NCI-H748 (cell line): ENCODE measurements at regions not wholly inside any gene's neighbourhood (a gene's known extent, or its start where the extent isn't known, plus 50 kb on each side); places are given as distances from the start of the nearest gene placed in this dataset.

ENCODE experiments used
- DNase-seq: peaks from one replicate; lab custom pipeline; 2025; ENCODE audit not compliant: unreplicated experiment; lab: John Stamatoyannopoulos, UW

DNA sequence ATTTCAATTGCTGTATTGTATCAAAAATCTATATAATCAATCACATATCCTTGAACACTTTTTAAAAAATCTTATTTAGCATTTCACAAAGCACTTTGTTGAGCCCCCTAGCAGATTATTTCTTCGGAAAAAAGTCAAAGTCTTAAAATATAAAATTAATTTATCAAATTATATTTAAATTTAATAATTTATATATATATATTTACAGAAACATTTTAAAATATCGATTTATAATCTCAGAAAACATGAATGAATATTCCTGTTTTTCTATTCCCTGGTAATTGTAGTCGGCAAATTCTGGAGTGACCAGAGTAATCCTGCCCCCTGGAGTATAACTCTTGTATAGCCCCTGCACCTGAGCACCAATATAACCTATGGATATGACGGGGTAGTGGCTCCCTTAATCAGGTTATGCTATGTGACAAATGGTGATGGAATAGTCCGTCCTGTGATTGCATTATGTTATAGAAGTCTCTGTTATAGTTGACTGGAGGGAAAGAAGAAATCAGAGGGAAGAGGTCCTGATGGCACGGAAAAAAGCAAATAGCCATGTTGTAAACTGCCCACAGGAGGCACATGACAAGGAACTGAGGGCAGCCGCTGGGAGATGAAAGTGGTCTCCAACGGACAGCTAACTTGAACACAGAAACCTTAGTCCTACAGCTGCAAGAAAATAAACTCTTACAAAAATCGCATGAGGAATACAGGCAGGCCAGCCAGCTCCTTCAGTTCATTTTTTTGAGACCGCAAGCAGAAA, 1092.3 kb downstream of the ARAP2 start:
- peak; percentile 56 for DNase-seq

DNA sequence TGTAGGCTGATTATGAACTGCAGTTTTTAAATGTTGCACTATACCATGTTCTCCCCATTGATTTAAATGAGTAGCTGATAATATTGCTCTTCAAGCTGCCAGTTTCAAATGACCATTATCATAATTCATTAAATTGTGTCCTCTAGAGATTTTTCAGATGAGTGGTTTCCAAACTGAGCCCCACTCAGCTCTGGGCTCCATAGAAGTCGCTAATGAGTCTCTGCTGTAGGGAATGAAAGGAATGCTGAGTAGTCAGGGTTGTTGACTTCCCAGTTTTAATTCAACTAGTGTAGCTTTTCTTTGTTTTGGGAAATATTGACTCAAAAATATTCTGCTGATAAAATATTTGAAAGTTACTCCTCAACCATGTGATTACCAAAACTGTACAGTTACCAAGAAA, 1081.1 kb downstream of the ARAP2 start:
- no peak for DNase-seq

DNA sequence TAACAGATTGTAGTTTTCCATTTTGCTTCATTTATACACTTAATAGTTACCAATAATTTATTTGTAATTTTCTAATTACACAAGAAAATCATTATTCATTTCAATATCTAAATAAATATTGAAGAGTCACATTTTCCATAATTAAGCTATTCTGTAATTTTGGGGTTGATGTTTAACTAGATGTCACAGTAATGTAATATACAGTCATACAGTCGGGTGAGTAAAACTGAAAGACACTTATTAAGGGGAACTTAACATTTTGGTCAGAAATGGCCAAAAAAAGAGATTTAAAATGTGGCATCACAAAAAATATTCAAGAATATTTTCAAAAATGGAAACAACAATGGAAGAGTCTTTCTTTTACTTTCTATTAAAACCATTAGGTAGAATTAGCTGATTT, 1080.3 kb downstream of the ARAP2 start:
- DNase-seq, result no peak

DNA sequence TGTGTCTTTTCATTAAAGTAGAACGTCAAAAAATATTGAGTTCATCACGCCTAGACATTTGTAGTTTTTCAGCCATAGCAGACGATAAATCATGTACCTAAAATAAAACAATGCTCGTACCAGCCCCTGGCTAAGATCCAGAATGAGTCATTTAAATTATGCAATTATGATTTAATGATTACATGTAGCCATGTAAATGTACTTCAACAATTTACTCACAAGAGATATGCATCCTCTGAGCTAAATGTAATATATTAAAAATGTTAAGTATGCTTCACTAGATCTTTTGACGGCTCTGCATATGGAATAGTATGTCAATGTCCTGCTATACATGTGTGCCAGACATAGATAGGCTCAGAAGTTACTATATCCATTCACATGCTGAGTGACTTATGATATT, 1077.8 kb downstream of the ARAP2 start:
- DNase-seq, result no peak

DNA sequence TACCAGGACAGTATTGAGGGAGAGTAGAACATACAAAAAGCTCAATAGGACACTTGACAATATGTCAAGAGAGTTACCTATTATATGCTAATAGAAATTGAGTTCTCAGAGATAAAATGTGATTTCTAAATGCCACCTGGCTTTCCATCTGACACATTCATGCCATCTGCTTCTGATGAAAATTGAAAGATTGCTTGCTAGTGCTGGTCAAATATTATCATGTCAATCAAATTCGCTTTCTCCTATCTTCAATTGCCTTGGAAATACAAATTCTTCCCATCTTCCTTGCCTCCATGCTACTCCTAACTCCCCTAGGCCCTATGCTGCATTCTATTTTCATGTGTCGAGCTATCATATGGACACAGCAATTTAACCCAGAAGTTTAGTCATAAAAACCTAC, 1076.9 kb downstream of the ARAP2 start:
- no peak for DNase-seq

DNA sequence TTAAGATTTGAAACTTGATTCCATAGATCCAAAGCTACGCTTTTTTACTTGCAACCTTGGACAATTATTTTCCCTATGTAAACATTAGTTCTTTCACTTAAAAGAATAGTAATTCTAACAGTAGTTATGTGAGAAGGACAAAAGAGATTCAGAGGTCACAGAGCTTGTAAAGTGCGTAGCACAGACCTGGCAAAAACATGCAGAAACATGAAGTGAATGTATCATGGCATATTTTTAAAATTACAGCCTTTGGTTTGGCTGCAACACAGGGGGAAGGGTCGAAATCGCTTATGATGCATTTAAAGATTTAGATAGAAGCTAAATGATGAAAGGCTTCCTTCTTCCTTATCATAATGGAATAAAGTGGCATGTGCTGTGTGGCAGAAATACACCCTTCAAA, 1068.8 kb downstream of the ARAP2 start:
- DNase-seq, result no peak

DNA sequence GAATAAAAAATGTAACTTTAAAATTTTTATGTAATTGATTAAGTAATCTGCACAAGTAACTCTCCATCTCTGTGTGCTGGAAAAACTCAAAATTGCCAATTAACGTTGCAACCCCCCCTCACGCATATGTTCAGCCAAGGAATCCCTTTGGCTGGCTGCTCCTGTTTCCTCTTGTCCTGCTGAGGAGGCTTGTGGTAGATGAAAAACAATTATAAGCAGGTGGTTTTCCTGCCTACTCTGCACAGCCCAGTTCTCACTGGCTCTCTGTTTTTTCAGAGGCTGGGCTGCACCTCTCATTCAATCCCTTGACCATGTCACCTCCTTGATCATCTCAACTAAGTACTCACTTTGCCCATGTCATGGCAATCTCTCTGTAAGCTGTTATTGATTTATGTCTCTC, 1068.4 kb downstream of the ARAP2 start:
- DNase-seq, result peak; percentile 26

DNA sequence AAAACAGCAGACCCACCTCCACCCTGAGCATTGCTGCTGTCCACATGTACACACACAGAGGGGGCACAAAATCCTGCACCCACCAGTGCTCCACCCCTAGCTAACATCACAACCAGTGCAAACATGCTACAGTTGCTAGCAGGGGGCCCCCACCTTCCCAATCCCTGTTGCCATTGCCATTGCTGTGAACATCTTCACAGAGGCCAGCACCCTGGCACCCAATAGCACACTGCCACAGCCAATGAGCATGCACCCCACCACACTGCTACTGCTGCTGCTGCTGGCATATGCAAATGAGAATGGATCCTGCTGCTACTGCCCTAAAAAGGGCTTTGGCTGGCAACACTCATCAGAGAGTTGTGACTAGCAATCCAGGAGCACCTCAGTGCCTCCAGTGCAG, 1061.9 kb downstream of the ARAP2 start:
- DNase-seq, result no peak

DNA sequence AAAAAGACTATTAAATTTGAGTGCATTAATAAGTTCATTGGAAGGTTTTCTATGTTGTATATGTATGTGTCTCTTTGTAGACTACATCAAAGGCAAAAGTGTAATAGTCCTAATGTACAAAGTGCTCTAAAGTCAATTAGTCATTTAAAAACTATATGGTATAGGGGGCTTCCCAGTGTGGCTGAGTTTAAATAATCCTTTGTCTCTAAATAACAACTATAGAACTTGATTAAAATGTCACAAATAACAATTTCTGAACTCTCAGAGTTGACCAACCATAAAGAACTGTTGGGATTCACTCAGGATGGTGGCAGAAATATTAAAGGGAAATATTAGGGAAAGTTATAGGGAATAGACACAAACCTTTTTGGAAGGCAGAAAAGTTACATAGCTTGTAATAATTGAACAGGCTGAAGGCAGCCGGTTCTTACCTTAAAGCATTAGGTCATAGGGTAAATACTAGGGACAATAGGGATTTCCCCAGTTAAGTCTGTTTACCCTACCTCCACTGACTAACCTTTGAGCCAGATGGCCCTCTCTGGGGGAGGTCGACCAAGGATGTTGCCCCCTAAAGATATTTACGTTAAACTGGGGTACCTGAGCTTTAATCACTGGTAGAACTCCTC, 1054.2 kb downstream of the ARAP2 start:
- DNase-seq, result peak; percentile 7

DNA sequence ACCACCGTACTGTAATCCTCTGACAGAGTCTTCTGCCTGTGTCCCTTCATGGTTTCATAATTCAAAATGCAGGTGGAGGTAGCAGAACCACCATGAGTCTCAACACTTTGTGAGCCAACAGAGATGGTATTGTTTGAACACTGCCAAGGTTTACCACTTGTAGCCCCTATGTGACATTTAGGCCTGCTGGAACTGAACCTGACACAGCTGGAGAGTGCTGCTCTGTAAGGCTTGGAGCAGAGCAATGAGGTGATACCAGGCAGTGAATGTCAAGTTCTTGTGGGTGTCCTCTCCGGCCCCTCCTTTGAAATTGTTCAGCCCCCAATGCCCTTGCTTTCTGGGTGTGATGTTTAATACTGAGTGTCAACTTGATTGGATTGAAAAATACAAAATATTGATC, 1042.9 kb downstream of the ARAP2 start:
- DNase-seq, result no peak

DNA sequence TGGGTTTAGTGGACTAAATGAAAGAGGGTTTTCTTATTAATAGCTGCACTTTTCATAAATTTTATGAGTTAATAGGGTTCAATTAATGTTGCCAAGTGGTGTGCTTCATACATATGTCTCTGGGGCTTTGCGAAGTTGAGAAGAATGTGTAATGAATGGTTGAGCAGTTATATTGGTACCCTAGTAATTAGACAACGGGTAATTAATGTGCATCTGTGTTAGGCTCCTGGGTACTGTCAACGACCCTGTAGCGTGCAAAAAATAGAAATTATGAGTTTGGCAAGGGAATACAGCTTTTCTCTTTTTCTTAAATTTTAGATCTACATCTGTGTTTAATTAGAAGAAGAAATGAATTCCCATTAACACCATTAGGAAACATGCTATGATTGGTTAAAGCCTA, 1027.7 kb downstream of the ARAP2 start:
- no peak for DNase-seq

DNA sequence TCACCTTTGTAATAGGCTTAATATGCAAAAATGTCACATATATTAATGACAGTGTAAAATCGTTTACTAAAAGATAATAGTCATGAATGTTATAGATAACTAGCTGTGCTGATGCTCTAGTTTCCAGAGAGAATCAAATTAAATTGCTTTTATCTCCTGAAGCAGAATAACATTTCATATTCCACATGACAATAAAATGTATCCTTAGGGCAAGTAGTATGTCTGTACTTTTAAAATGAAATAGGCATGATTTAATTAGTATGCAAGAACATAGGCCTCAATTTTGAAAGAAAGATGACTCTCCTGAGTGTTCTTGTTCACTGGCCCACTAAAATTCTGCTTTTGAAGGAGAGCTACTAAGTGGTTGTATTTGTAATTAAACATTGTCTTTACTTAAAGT, 1027.0 kb downstream of the ARAP2 start:
- DNase-seq, result no peak

DNA sequence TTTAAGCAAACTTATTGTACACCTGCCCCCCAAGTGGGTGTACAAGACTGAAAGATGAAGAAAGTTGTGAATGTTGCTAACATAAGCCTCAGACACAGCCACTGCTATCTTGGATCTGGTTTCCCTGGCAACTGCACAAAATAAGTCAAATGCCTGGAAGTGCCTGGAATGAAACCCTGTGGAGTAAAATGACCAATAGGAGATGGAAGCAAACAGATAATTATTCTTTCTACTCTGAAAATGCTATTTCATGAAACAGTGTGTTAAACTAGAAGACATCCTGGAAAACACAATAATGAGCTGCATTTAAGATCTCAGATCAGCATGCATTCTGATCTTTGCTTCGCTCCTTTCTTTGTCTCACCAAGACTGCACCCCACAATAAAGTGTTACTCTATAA, 1016.0 kb downstream of the ARAP2 start:
- DNase-seq, result no peak

DNA sequence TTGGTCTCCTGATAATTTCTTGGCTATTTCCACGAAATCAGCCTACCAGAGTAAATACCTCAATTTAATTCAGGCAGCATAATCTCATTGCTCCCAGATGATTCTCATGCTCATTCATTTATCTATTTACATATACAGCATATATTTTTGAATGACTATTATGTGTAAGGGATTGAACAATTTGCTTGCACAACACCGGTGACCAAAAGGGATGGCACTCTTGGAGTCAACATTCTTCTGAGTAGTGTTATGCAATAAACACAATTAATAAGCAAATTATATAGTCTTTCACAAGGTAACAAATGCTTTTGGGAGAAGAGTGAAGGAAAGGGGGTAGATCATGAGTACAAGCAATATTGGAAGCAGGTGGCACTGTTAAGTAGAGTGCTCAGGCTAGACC, 1015.3 kb downstream of the ARAP2 start:
- no peak for DNase-seq

DNA sequence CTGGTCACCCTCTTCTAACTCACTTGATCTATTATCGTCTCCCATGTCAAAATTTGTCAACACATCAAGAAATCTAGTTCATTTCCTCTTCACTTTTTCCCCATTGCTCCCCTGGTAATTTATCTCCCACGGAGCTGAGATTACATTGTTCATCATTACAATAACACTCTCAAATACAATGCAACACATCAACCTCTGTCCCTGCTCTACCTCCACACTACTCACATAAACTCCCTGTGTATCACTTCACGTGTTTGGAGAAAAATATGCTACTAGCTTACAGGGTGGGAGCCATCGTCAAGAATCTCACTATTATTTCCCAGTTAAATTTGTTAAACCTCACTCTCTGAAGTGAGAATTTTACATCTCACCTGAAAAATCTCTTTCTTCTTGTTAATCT, 1006.4 kb downstream of the ARAP2 start:
- DNase-seq, result no peak

DNA sequence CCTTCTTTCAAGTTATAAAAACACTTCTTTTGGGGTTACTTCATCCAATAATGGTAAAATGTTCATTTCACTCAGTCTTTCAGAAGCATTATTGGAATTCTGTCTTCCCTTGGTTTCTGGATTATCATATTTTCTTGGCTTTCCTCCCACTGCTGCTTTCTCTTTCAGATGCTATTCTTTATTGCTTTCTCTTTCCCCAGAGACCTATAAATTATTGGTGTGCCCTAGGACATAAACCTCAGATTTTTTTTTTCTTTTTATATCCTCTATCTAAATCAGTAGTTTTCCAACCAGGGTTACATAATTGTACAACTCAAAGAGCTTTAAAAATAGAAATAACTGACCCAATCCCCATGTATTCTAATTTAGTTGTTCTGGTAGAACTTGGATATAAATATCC, 1005.5 kb downstream of the ARAP2 start:
- DNase-seq, result no peak

DNA sequence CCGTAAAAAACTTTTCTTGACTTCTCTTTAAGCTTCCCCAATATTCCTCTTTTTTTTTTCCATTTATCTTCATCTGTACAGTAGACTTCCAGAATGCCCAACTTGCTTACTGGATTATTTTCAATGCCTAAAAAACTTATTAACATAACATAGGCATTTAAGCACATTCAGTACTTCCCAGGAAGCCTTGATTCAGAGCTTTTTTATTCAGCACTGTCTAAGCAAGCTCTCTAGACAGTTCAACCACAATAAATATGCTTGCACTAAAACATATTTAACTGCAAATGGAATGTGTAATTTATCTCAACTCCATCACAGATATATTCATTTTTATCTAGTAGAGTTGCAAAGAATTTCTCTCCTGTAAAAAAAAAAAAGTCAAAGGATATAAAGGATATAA, 997.8 kb downstream of the ARAP2 start:
- DNase-seq, result no peak

DNA sequence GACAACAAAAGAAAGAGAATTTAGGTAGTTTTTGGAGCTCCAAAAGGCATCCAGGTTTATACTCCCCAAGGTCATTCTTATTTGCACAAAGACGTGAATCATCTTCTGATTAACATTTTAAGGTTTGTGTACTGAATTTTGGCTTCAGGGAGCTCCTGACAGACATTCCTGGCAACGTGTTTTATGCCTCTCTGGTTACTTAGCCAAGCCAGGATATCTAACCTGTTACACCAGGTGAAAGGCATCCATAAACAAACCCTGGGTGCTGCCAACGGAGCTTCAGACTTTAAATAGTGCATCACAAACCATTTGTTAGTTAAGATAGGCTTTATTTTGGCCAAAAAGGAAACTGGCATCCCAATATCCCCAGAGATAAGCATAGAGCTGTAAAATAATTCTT, 997.3 kb downstream of the ARAP2 start:
- no peak for DNase-seq

DNA sequence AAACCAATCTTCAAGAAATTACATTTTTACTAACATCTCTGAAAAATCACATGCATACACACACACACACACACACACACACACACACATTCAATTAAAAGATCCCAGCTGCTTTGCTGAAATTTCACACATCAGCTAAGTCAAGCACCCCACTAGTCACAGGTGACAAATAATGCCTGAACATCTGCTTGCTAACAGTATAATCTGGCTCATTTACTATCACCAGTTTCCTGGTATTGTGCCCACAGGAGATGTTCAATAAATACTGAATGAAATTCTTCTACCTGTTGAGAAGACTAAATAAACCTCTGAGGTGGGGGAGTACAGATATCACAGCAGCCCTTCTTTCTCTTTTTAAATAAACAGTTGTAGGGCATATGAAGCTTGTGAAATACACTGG, 994.0 kb downstream of the ARAP2 start:
- peak; percentile 31 for DNase-seq

DNA sequence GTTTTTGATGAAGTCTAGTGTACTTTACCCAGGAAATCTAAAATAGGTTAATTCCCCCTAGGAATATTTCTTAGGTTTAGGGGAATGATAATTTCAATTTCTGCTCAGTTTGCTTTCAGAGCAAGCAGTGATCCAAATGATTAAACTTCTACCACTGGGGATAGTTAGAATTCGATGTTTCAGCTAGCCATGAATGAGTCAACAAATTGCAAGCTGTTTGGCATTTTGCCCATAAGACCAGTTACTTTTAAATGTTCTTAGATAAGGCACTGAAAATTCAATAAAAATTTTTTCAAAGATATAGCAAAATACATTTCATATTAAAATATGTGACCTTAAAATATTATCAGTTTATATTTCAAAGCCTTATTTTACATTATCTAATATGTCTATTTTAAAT, 993.6 kb downstream of the ARAP2 start:
- DNase-seq, result peak; percentile 4

DNA sequence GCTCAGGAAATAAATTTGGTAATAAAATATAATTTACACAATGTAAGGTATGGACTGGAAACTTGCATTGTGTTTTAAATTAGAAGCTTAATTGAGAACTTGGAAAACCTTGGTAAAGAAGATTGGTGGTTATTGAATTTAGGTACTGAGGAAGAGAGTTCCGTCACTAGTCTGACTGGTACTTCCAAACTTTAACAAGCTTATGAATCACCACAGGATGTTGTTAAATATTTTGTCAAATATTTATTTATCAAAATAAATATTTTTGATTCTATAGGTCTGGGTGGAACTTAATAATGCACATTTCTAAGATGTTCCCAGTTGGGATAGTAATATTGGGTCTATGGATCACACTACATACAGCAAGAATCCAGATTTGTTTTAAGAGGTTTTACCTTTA, 992.2 kb downstream of the ARAP2 start:
- DNase-seq, result no peak

DNA sequence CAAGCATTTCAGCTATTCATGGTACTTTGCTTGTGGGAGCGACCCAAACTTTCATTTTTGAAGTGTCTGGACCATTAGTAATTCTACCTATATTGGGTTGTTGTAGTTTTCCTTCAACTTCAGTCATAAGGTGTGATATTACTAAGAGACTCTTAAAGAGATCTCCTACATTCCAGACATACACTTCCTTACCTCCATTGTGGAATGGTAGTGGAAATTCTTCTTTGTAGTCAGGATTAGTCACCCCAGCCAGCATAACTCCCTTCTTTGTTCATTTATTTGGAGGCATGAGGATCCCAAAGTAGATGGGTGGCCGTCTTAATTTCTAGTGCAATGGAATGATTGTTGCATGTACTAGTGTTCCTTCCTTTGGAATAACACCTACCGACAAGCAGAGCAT, 991.4 kb downstream of the ARAP2 start:
- no peak for DNase-seq

DNA sequence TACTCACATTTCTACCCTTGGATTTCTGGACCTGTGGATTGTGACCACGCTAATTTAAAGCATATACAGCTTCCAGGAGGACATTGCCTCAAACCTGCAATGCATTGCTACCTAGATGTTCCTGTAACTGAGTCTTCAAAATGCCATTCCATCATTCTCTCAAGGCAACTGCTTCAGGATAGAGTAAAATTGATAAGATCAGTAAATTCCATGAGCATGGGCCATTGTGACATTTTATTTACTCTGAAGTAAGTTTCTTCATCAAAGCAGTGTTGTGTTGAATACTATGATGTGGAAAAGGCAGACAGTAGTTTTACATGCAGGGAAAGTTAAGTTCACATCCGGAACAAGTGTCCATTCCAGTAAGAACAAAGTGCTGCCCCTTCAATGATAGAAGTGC, 991.0 kb downstream of the ARAP2 start:
- DNase-seq, result no peak
